ENCODE measurements at regions not wholly inside any gene's neighbourhood (a gene's known extent, or its start where the extent isn't known, plus 50 kb on each side); places are given as distances from the start of the nearest gene placed in this dataset.
"Not testable (repeated sequence)": the region's sequence is repeated elsewhere in the genome, so short reads cannot be mapped to it uniquely, and the experiment has no call there.

GRCh38 chr6:104676679-104677078 lies 183.0 kb downstream of the HACE1 start:
- not testable (repeated sequence) for DNase-seq

GRCh38 chr6:104675161-104675560 lies 184.6 kb downstream of the HACE1 start:
- DNase-seq = not testable (repeated sequence)

- DNase-seq = not testable (repeated sequence)
Observed at GRCh38 chr6:104673078-104673477, 186.6 kb downstream of the HACE1 start.

GRCh38 chr6:104671591-104671891 lies 188.2 kb downstream of the HACE1 start:
- DNase-seq = not testable (repeated sequence)

GRCh38 chr6:104670834-104671590 lies 188.7 kb downstream of the HACE1 start:
- not testable (repeated sequence) for DNase-seq

GRCh38 chr6:104669483-104669882 lies 190.2 kb downstream of the HACE1 start:
- no peak for DNase-seq

GRCh38 chr6:104656235-104656634 lies 203.5 kb downstream of the HACE1 start:
- DNase-seq = no peak

- no peak for DNase-seq
Observed at GRCh38 chr6:104653781-104654180, 205.9 kb downstream of the HACE1 start.

GRCh38 chr6:104648347-104648746 lies 211.4 kb downstream of the HACE1 start:
- no peak for DNase-seq

- DNase-seq = no peak
Observed at GRCh38 chr6:104644848-104645247, 214.9 kb downstream of the HACE1 start.

- no peak for DNase-seq
Observed at GRCh38 chr6:104642871-104643270, 216.8 kb downstream of the HACE1 start.

- DNase-seq = no peak
Observed at GRCh38 chr6:104640761-104641160, 219.0 kb downstream of the HACE1 start.

- DNase-seq = no peak
Observed at GRCh38 chr6:104640150-104640700, 219.5 kb downstream of the HACE1 start.

- no peak for DNase-seq
Observed at GRCh38 chr6:104639668-104640067, 220.1 kb downstream of the HACE1 start.

- DNase-seq = no peak
Observed at GRCh38 chr6:104638841-104639290, 220.9 kb downstream of the HACE1 start.

GRCh38 chr6:104633125-104633524 lies 226.6 kb downstream of the HACE1 start:
- DNase-seq = no peak

- DNase-seq = no peak
Observed at GRCh38 chr6:104632588-104632987, 227.1 kb downstream of the HACE1 start.

GRCh38 chr6:104630955-104631354 lies 228.8 kb downstream of the HACE1 start:
- DNase-seq = no peak

- no peak for DNase-seq
Observed at GRCh38 chr6:104630522-104630921, 229.2 kb downstream of the HACE1 start.

- no peak for DNase-seq
Observed at GRCh38 chr6:104629826-104630225, 229.9 kb downstream of the HACE1 start.

GRCh38 chr6:104625536-104625935 lies 234.2 kb downstream of the HACE1 start:
- no peak for DNase-seq

- no peak for DNase-seq
Observed at GRCh38 chr6:104623052-104623690, 236.5 kb downstream of the HACE1 start.

GRCh38 chr6:104621396-104621795 lies 238.3 kb downstream of the HACE1 start:
- DNase-seq = no peak

GRCh38 chr6:104617591-104617990 lies 242.1 kb downstream of the HACE1 start:
- no peak for DNase-seq
